ENCODE measurements at regions not wholly inside any gene's neighbourhood (a gene's known extent, or its start where the extent isn't known, plus 50 kb on each side); places are given as distances from the start of the nearest gene placed in this dataset.

DNA sequence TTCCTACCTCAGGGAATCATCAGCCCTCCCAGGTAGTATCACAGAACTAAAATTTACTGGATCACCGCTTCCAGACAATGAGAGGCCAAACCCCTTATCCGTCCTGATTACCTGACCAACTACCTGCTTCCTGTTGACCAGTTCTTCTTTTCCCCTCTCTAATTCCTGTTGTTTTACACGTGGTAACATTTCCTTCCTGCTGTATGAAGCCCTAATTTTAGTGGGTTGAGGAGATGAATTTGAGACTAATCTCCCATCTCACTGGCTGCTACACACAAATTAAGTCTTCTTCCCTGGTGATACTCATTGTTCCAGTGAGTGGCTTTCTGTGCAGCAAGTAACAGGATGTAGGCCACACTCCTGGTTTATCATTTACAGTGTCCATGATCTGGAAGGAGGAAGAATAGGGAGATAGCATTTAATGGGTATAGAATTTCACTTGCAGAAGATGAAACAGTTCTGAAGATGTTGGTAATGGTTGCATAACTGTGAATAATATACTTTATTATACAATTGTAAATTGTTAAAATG is 2112.9 kb downstream of the NCAM2 start:
- ChIA-PET POLR2A (no interaction called here), CTCF (no interaction called here)
- no peaks in the 10 kb centered on the region for H3K36me3 ChIP-seq (ENCODE audit: control insufficient read depth, insufficient read depth, low read length)
- no peak for ATAC-seq
- H3K4me1 ChIP-seq (ENCODE audit: control insufficient read depth, insufficient read depth, low read length), result no peaks in the 10 kb centered on the region
- no peak for DNase-seq (ENCODE audit: low read depth, low spot score)
- intact Hi-C loops (cut with micrococcal nuclease; ENCODE audit: unreplicated experiment), result no loop called here
- no peaks in the 10 kb centered on the region for H3K27me3 ChIP-seq (ENCODE audit: control insufficient read depth, insufficient read depth, low read length)
- TF ChIP-seq POLR2AphosphoS5 (IDR thresholded peaks at IDR 0.05; ENCODE audit: low read depth, low read length) (no peak), TCF7L2 (IDR thresholded peaks at IDR 0.05; ENCODE audit: low read depth, low read length) (no peak), SIN3A (IDR thresholded peaks at IDR 0.05; ENCODE audit: borderline replicate concordance, insufficient read depth, low read depth, low read length) (no peak)
- TF ChIP-seq, protein P1, sequence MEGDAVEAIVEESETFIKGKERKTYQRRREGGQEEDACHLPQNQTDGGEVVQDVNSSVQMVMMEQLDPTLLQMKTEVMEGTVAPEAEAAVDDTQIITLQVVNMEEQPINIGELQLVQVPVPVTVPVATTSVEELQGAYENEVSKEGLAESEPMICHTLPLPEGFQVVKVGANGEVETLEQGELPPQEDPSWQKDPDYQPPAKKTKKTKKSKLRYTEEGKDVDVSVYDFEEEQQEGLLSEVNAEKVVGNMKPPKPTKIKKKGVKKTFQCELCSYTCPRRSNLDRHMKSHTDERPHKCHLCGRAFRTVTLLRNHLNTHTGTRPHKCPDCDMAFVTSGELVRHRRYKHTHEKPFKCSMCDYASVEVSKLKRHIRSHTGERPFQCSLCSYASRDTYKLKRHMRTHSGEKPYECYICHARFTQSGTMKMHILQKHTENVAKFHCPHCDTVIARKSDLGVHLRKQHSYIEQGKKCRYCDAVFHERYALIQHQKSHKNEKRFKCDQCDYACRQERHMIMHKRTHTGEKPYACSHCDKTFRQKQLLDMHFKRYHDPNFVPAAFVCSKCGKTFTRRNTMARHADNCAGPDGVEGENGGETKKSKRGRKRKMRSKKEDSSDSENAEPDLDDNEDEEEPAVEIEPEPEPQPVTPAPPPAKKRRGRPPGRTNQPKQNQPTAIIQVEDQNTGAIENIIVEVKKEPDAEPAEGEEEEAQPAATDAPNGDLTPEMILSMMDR (IDR thresholded peaks at IDR 0.05), result no peak
- TF ChIP-seq, protein P2, sequence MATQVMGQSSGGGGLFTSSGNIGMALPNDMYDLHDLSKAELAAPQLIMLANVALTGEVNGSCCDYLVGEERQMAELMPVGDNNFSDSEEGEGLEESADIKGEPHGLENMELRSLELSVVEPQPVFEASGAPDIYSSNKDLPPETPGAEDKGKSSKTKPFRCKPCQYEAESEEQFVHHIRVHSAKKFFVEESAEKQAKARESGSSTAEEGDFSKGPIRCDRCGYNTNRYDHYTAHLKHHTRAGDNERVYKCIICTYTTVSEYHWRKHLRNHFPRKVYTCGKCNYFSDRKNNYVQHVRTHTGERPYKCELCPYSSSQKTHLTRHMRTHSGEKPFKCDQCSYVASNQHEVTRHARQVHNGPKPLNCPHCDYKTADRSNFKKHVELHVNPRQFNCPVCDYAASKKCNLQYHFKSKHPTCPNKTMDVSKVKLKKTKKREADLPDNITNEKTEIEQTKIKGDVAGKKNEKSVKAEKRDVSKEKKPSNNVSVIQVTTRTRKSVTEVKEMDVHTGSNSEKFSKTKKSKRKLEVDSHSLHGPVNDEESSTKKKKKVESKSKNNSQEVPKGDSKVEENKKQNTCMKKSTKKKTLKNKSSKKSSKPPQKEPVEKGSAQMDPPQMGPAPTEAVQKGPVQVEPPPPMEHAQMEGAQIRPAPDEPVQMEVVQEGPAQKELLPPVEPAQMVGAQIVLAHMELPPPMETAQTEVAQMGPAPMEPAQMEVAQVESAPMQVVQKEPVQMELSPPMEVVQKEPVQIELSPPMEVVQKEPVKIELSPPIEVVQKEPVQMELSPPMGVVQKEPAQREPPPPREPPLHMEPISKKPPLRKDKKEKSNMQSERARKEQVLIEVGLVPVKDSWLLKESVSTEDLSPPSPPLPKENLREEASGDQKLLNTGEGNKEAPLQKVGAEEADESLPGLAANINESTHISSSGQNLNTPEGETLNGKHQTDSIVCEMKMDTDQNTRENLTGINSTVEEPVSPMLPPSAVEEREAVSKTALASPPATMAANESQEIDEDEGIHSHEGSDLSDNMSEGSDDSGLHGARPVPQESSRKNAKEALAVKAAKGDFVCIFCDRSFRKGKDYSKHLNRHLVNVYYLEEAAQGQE (IDR thresholded peaks at IDR 0.05; ENCODE audit: insufficient read depth in 1 of 2, low read depth in 2 of 2, low read length in 1 of 2), result no peak
- H3K9me3 ChIP-seq (ENCODE audit: control insufficient read depth, insufficient read depth, low read depth, low read length), result no peaks in the 10 kb centered on the region
- no peak overlapping the region for H3K27ac ChIP-seq (ENCODE audit: low read length)
- in situ Hi-C loops (cut with HindIII; ENCODE audit: low pct_unique_long_range_greater_than_20kb, low sequenced_read_pairs), result no loop called here
- no peak overlapping the region for H3K4me3 ChIP-seq (ENCODE audit: low read depth in 2 of 2, low read length in 2 of 2)
- BruUV-seq (replicated peaks), result no TSS peak

DNA sequence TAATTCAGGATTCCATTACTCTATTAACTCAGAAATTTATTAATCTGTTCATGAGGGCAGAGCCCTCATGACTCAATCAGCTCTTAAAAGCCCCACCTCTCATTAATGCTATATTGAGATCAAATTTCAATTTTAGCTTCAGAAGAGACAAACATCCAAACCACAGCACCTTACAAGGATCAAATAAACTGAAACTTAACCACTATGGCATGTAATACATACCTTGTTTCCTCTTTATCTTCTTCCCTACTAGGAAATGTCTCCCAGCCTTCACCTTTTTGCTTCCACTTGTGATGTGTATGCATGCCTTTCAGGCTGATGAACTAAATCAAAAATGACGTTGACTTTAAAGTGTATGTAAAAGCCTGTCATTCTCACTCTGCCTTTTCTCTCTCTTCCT is 2121.3 kb downstream of the NCAM2 start:
- BruUV-seq (replicated peaks), result no TSS peak
- Histone ChIP-seq H3K36me3 (ENCODE audit: control insufficient read depth, insufficient read depth, low read length) (no peaks in the 10 kb centered on the region), H3K9me3 (ENCODE audit: control insufficient read depth, insufficient read depth, low read depth, low read length) (no peaks in the 10 kb centered on the region), H3K27me3 (ENCODE audit: control insufficient read depth, insufficient read depth, low read length) (no peaks in the 10 kb centered on the region), H3K4me1 (ENCODE audit: control insufficient read depth, insufficient read depth, low read length) (no peaks in the 10 kb centered on the region), H3K4me3 (ENCODE audit: low read depth in 2 of 2, low read length in 2 of 2) (no peak overlapping the region), H3K27ac (ENCODE audit: low read length) (no peak overlapping the region)
- DNase-seq (ENCODE audit: low read depth, low spot score) (no peak), ATAC-seq (no peak)
- POLR2A ChIA-PET, result no interaction called here
- TF ChIP-seq TCF7L2 (IDR thresholded peaks at IDR 0.05; ENCODE audit: low read depth, low read length), result no peak
- intact Hi-C loops (cut with micrococcal nuclease; ENCODE audit: unreplicated experiment), result no loop called here
- in situ Hi-C loops (cut with HindIII; ENCODE audit: low pct_unique_long_range_greater_than_20kb, low sequenced_read_pairs), result no loop called here
- CTCF ChIA-PET, result no interaction called here

DNA sequence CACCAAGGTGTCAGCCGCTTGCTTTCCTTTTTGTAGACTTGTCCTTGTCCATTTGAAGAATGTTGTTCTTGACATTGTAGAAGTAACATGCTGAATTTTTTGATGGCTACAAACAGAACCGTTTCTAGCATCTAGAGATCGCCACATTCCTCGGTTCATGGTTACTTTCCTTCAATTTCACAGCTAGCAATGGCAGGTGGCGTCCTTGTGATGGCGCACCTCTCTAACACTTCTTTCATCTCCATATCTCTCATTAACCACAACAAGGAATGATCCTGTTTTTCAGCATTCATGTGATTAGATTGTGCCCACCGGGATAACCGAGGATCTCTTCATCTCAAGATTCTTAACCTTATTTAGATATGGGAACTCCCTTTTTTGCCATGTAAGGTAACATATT is 2129.8 kb downstream of the NCAM2 start:
- H3K36me3 ChIP-seq (ENCODE audit: control insufficient read depth, insufficient read depth, low read length), result no peaks in the 10 kb centered on the region
- DNase-seq (ENCODE audit: low read depth, low spot score), result no peak
- H3K27me3 ChIP-seq (ENCODE audit: control insufficient read depth, insufficient read depth, low read length), result no peaks in the 10 kb centered on the region
- H3K9me3 ChIP-seq (ENCODE audit: control insufficient read depth, insufficient read depth, low read depth, low read length), result no peaks in the 10 kb centered on the region
- H3K4me3 ChIP-seq (ENCODE audit: low read depth in 2 of 2, low read length in 2 of 2), result no peak overlapping the region
- H3K27ac ChIP-seq (ENCODE audit: low read length), result no peak overlapping the region
- H3K4me1 ChIP-seq (ENCODE audit: control insufficient read depth, insufficient read depth, low read length), result no peaks in the 10 kb centered on the region
- ChIA-PET POLR2A (no interaction called here), CTCF (no interaction called here)
- no peak for ATAC-seq
- in situ Hi-C loops (cut with HindIII; ENCODE audit: low pct_unique_long_range_greater_than_20kb, low sequenced_read_pairs) (no loop called here), intact Hi-C loops (cut with micrococcal nuclease; ENCODE audit: unreplicated experiment) (no loop called here)
- BruUV-seq (replicated peaks), result no TSS peak
- no peak for TF ChIP-seq TCF7L2 (IDR thresholded peaks at IDR 0.05; ENCODE audit: low read depth, low read length)
- TF ChIP-seq, protein P2 (IDR thresholded peaks at IDR 0.05; ENCODE audit: insufficient read depth in 1 of 2, low read depth in 2 of 2, low read length in 1 of 2), result no peak
- TF ChIP-seq POLR2AphosphoS5 (IDR thresholded peaks at IDR 0.05; ENCODE audit: low read depth, low read length), result no peak
- no peak for TF ChIP-seq SIN3A (IDR thresholded peaks at IDR 0.05; ENCODE audit: borderline replicate concordance, insufficient read depth, low read depth, low read length)
- TF ChIP-seq, protein P1 (IDR thresholded peaks at IDR 0.05), result no peak

Measured in Panc1 (cell line).